ENCODE measurements at regions not wholly inside any gene's neighbourhood (a gene's known extent, or its start where the extent isn't known, plus 50 kb on each side); places are given as distances from the start of the nearest gene placed in this dataset.

DNA sequence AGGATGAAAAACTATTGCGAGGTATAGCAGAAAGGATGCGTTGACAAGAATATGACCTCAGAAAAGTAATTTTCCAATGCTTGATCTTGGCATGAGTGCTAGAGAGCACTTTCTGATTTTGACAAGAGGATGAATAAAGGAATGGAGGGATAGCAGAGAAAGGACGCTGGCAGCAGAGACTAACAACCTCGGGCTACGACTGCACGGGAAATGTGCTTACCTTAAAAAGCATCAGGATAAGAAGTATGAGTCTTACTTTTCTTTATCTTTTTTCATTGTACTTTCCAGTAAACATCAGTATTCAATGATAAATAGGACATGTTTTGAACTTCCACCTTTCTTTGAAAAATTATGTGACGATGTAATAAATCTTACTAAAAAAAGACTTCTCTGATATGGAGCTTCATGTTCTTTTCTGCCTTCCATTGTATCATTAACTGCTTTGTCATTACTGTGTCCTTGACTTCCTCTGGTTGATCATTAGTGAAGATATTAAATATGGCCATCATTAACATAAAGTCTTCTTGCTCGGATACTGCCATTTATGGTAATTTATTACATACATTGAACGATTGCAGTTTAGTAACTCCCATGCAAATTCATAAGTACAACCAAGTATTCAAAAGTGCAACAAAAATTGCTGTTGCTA is 265.6 kb downstream of the DSEL start:
- TF ChIP-seq, protein P1, sequence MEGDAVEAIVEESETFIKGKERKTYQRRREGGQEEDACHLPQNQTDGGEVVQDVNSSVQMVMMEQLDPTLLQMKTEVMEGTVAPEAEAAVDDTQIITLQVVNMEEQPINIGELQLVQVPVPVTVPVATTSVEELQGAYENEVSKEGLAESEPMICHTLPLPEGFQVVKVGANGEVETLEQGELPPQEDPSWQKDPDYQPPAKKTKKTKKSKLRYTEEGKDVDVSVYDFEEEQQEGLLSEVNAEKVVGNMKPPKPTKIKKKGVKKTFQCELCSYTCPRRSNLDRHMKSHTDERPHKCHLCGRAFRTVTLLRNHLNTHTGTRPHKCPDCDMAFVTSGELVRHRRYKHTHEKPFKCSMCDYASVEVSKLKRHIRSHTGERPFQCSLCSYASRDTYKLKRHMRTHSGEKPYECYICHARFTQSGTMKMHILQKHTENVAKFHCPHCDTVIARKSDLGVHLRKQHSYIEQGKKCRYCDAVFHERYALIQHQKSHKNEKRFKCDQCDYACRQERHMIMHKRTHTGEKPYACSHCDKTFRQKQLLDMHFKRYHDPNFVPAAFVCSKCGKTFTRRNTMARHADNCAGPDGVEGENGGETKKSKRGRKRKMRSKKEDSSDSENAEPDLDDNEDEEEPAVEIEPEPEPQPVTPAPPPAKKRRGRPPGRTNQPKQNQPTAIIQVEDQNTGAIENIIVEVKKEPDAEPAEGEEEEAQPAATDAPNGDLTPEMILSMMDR (IDR thresholded peaks at IDR 0.05): no peak
- no peak for TF ChIP-seq POLR2A (IDR thresholded peaks at IDR 0.05)

Data from lower leg skin (tissue), 3 donors.